ENCODE measurements at regions not wholly inside any gene's neighbourhood (a gene's known extent, or its start where the extent isn't known, plus 50 kb on each side); places are given as distances from the start of the nearest gene placed in this dataset.
"Not testable (repeated sequence)": the region's sequence is repeated elsewhere in the genome, so short reads cannot be mapped to it uniquely, and the experiment has no call there.

GRCh38 chr3:4197670-4198069 lies 105.5 kb upstream of the SETMAR start:
- H3K36me3 ChIP-seq = no peaks in the 10 kb centered on the region
- TF ChIP-seq CTCF (IDR thresholded peaks at IDR 0.05; ENCODE audit: borderline replicate concordance) = no peak
- H3K27me3 ChIP-seq (ENCODE audit: low read depth) = no peaks in the 10 kb centered on the region
- no peak overlapping the region for H3K27ac ChIP-seq (replicated peaks)
- no peak for DNase-seq
- H3K9me3 ChIP-seq (replicated peaks) = peaks cover 8% of the 10 kb centered on the region
- H3K4me1 ChIP-seq = no peaks in the 10 kb centered on the region
- H3K4me3 ChIP-seq = no peak overlapping the region
- intact Hi-C loops (cut with micrococcal nuclease) = no loop called here

- H3K36me3 ChIP-seq = no peaks in the 10 kb centered on the region
- H3K9me3 ChIP-seq (replicated peaks) = peaks cover 5% of the 10 kb centered on the region
- no peak for DNase-seq
- no peak for TF ChIP-seq CTCF (IDR thresholded peaks at IDR 0.05; ENCODE audit: borderline replicate concordance)
- no peak overlapping the region for H3K4me3 ChIP-seq
- H3K27me3 ChIP-seq (ENCODE audit: low read depth) = no peaks in the 10 kb centered on the region
- no peak overlapping the region for H3K27ac ChIP-seq (replicated peaks)
- no peaks in the 10 kb centered on the region for H3K4me1 ChIP-seq
- intact Hi-C loops (cut with micrococcal nuclease) = no loop called here
Observed at GRCh38 chr3:4198491-4198890, 104.7 kb upstream of the SETMAR start.

- H3K27me3 ChIP-seq (ENCODE audit: low read depth); intact Hi-C loops (cut with micrococcal nuclease); H3K36me3 ChIP-seq; H3K27ac ChIP-seq (replicated peaks); DNase-seq; H3K4me3 ChIP-seq; H3K4me1 ChIP-seq; H3K9me3 ChIP-seq (replicated peaks): not testable (repeated sequence)
Observed at GRCh38 chr3:4204776-4205175, 98.4 kb upstream of the SETMAR start.

- Histone ChIP-seq H3K27me3 (ENCODE audit: low read depth) (no peaks in the 10 kb centered on the region), H3K4me1 (no peaks in the 10 kb centered on the region), H3K36me3 (no peaks in the 10 kb centered on the region), H3K4me3 (no peak overlapping the region), H3K27ac (replicated peaks) (no peak overlapping the region), H3K9me3 (replicated peaks) (peaks cover 4% of the 10 kb centered on the region)
- TF ChIP-seq CTCF (IDR thresholded peaks at IDR 0.05; ENCODE audit: borderline replicate concordance) = no peak
- no peak for DNase-seq
- intact Hi-C loops (cut with micrococcal nuclease) = no loop called here
Observed at GRCh38 chr3:4207672-4208071, 95.5 kb upstream of the SETMAR start.

- no peak overlapping the region for H3K27ac ChIP-seq (replicated peaks)
- intact Hi-C loops (cut with micrococcal nuclease) = no loop called here
- no peaks in the 10 kb centered on the region for H3K4me1 ChIP-seq
- H3K9me3 ChIP-seq (replicated peaks) = peaks cover 13% of the 10 kb centered on the region
- no peaks in the 10 kb centered on the region for H3K36me3 ChIP-seq
- TF ChIP-seq CTCF (IDR thresholded peaks at IDR 0.05; ENCODE audit: borderline replicate concordance) = no peak
- H3K4me3 ChIP-seq = no peak overlapping the region
- no peaks in the 10 kb centered on the region for H3K27me3 ChIP-seq (ENCODE audit: low read depth)
- DNase-seq = no peak
Observed at GRCh38 chr3:4208556-4208955, 94.6 kb upstream of the SETMAR start.

GRCh38 chr3:4211610-4212009 lies 91.6 kb upstream of the SETMAR start:
- no peak for DNase-seq
- Histone ChIP-seq H3K27ac (replicated peaks) (no peak overlapping the region), H3K9me3 (replicated peaks) (peaks cover 44% of the 10 kb centered on the region), H3K4me1 (no peaks in the 10 kb centered on the region), H3K4me3 (no peak overlapping the region), H3K36me3 (no peaks in the 10 kb centered on the region), H3K27me3 (ENCODE audit: low read depth) (no peaks in the 10 kb centered on the region)
- intact Hi-C loops (cut with micrococcal nuclease) = no loop called here
- no peak for TF ChIP-seq CTCF (IDR thresholded peaks at IDR 0.05; ENCODE audit: borderline replicate concordance)

GRCh38 chr3:4213420-4213819 lies 89.7 kb upstream of the SETMAR start:
- H3K27ac ChIP-seq (replicated peaks); H3K4me1 ChIP-seq; H3K4me3 ChIP-seq; H3K27me3 ChIP-seq (ENCODE audit: low read depth); intact Hi-C loops (cut with micrococcal nuclease); DNase-seq; H3K36me3 ChIP-seq: not testable (repeated sequence)
- H3K9me3 ChIP-seq (replicated peaks) = peaks cover 47% of the 10 kb centered on the region

GRCh38 chr3:4216974-4217373 lies 86.2 kb upstream of the SETMAR start:
- H3K36me3 ChIP-seq; H3K4me1 ChIP-seq; H3K27me3 ChIP-seq (ENCODE audit: low read depth); H3K27ac ChIP-seq (replicated peaks); DNase-seq; intact Hi-C loops (cut with micrococcal nuclease); H3K4me3 ChIP-seq: not testable (repeated sequence)
- H3K9me3 ChIP-seq (replicated peaks) = peaks cover 47% of the 10 kb centered on the region

Measured in left ventricle myocardium inferior (tissue), 1 donor.